B cell (primary cell): ENCODE measurements at regions not wholly inside any gene's neighbourhood (a gene's known extent, or its start where the extent isn't known, plus 50 kb on each side); places are given as distances from the start of the nearest gene placed in this dataset.

Experiments
- ATAC-seq: fragments of 200-7000 bp; cut with Tn5 transposase; one replicate; pipeline ENCODE4 v1.10.0; 2021; ENCODE audit warnings: low read depth, mild to moderate bottlenecking, moderate number of reproducible peaks, moderate library complexity
- CTCF ChIA-PET: fragments of 350-600 bp; sonication (Branson Sonifier 250); formaldehyde crosslinking; loops from one replicate; lab custom pipeline; 2021; ENCODE audit warnings: antibody characterized with exemption, inconsistent platforms; lab: Charles Lee
- POLR2A ChIA-PET: fragments of 350-600 bp; sonication (Branson Sonifier 250); formaldehyde crosslinking; loops from one replicate; lab custom pipeline; 2021; ENCODE audit warnings: antibody characterized with exemption; lab: Charles Lee
- DNase-seq: peaks from one replicate; pipeline ENCODE4 v3.0.0; 2013
- H2AFZ ChIP-seq: 2 replicates; pipeline ENCODE4 v1.6.1; 2012; ENCODE audit warnings: mild to moderate bottlenecking, low read depth, low read length; ENCODE audit not compliant: insufficient read depth, poor library complexity, severe bottlenecking
- H3K27ac ChIP-seq, 2 donors: 1 replicate in 1 of 2; 2 replicates in 1 of 2; pipeline ENCODE4 v1.5.1; 2012 to 2013; ENCODE audit warnings: low read length in 2 of 2, mild to moderate bottlenecking in 2 of 2, moderate library complexity in 1 of 2
- H3K27me3 ChIP-seq, 4 experiments: fragments of 200-600 bp in 1 of 4; sonication (generic) in 1 of 4; replicated peaks in 1 of 4; 1 replicate in 2 of 4; 2 replicates in 2 of 4; pipeline versions ENCODE4 v1.6.1 to v1.7.0; 2013 to 2016; ENCODE audit warnings: low read length in 3 of 4, mild to moderate bottlenecking in 2 of 4, mixed read lengths in 1 of 4, moderate library complexity in 1 of 4; ENCODE audit not compliant: insufficient read depth in 4 of 4, control insufficient read depth in 3 of 4; ENCODE audit errors: control extremely low read depth in 1 of 4
- H3K36me3 ChIP-seq, 2 experiments: replicated peaks in 1 of 2; 1 replicate in 1 of 2; 2 replicates in 1 of 2; pipeline versions ENCODE4 v1.6.1 to v1.7.1; 2013; ENCODE audit warnings: low read length in 1 of 2; ENCODE audit not compliant: insufficient read depth in 2 of 2, control insufficient read depth in 1 of 2; ENCODE audit errors: control extremely low read depth in 1 of 2, extremely low read depth in 1 of 2
- H3K4me1 ChIP-seq, 2 donors: fragments of 200-600 bp in 1 of 2; sonication (generic) in 1 of 2; 1 replicate in 1 of 2; 2 replicates in 1 of 2; pipeline versions ENCODE4 v1.5.1 to v1.6.1; 2013 to 2017; ENCODE audit warnings: low read length in 2 of 2; ENCODE audit not compliant: control insufficient read depth in 2 of 2, insufficient read depth in 2 of 2
- H3K4me2 ChIP-seq: replicated peaks from 2 replicates; pipeline ENCODE3; 2012; ENCODE audit warnings: mild to moderate bottlenecking, low read depth, low read length; ENCODE audit not compliant: poor library complexity, severe bottlenecking
- H3K4me3 ChIP-seq, 5 experiments: fragments of 200-600 bp in 1 of 5; sonication (generic) in 1 of 5; 1 replicate in 3 of 5; 2 replicates in 2 of 5; pipeline versions ENCODE4 v1.5.1 to v1.7.0; 2011 to 2016; ENCODE audit warnings: low read length in 4 of 5, mild to moderate bottlenecking in 4 of 5, low read depth in 2 of 5, control low read depth in 1 of 5, moderate library complexity in 1 of 5; ENCODE audit not compliant: insufficient read depth in 1 of 5; ENCODE audit errors: control extremely low read depth in 1 of 5, extremely low read depth in 1 of 5
- H3K79me2 ChIP-seq: fragments of 200-600 bp; sonication (generic); one replicate; pipeline ENCODE4 v1.6.0; 2016; ENCODE audit warnings: low read length; ENCODE audit not compliant: control insufficient read depth, insufficient read depth
- H3K9ac ChIP-seq: fragments of 200-600 bp; sonication (generic); 2 replicates; pipeline ENCODE4 v1.6.1; 2017; ENCODE audit warnings: mild to moderate bottlenecking, low read length, moderate library complexity
- H3K9me3 ChIP-seq, 3 donors: one replicate each; pipeline versions ENCODE4 v1.6.1 to v1.7.1; 2013; ENCODE audit warnings: low read length in 2 of 3; ENCODE audit not compliant: control insufficient read depth in 2 of 3, insufficient read depth in 1 of 3; ENCODE audit errors: control extremely low read depth in 1 of 3
- H4K20me1 ChIP-seq: 2 replicates; pipeline ENCODE4 v1.6.0; 2012; ENCODE audit warnings: mild to moderate bottlenecking, low read length; ENCODE audit not compliant: insufficient read depth, control insufficient read depth, poor library complexity, severe bottlenecking
- H3K27ac Mint-ChIP-seq: one replicate; pipeline ENCODE4 v1.8.0; 2021; ENCODE audit warnings: mixed read lengths
- H3K27me3 Mint-ChIP-seq: one replicate; pipeline ENCODE4 v1.8.0; 2021; ENCODE audit warnings: mixed read lengths
- H3K4me1 Mint-ChIP-seq: one replicate; pipeline ENCODE4 v1.8.0; 2021; ENCODE audit warnings: mixed read lengths
- H3K4me3 Mint-ChIP-seq: one replicate; pipeline ENCODE4 v1.8.0; 2021; ENCODE audit warnings: mixed read lengths
- H3K9me3 Mint-ChIP-seq: one replicate; pipeline ENCODE4 v1.8.0; 2022; ENCODE audit warnings: mixed read lengths; ENCODE audit not compliant: insufficient read depth
- CTCF ChIP-seq: fragments of 200-600 bp; IDR thresholded peaks from one replicate; pipeline ENCODE4 v1.8.0; 2022; ENCODE audit warnings: antibody characterized with exemption, mild to moderate bottlenecking
- EZH2 ChIP-seq: IDR thresholded peaks from 2 replicates; pipeline ENCODE4 v1.6.1; 2012; ENCODE audit warnings: borderline replicate concordance, low read depth, mild to moderate bottlenecking, moderate library complexity, low read length; ENCODE audit not compliant: insufficient read depth, poor library complexity, severe bottlenecking
- WGBS: methylation state at CpG from one replicate; pipeline ENCODE4 v1.1.5; 2013; ENCODE audit warnings: missing lambda C conversion rate; ENCODE audit not compliant: insufficient coverage; 5-methylcytosine and 5-hydroxymethylcytosine counted together
- intact Hi-C: fragments of 100-400 bp; cut with micrococcal nuclease; formaldehyde crosslinking; loops from one replicate; pipeline ENCODE4 v1.10.0; 2022

- H3K4me1 Mint-ChIP-seq, result no peaks in the 10 kb centered on the region
- H3K27me3 ChIP-seq, result no peaks in the 10 kb centered on the region
- ATAC-seq (no peak), DNase-seq (no peak)
- no peaks in the 10 kb centered on the region for H4K20me1 ChIP-seq
- H2AFZ ChIP-seq, result no peak overlapping the region
- H3K9ac ChIP-seq, result no peak overlapping the region
- no peaks in the 10 kb centered on the region for H3K27me3 Mint-ChIP-seq
- H3K27ac ChIP-seq, result no peak overlapping the region
- no peak overlapping the region for H3K4me2 ChIP-seq
- no peaks in the 10 kb centered on the region for H3K4me1 ChIP-seq
- TF ChIP-seq CTCF (no peak), EZH2 (no peak)
- H3K4me3 Mint-ChIP-seq, result no peak overlapping the region
- no peaks in the 10 kb centered on the region for H3K9me3 ChIP-seq
- H3K27ac Mint-ChIP-seq, result no peak overlapping the region
- no peak overlapping the region for H3K4me3 ChIP-seq
- CTCF ChIA-PET, result no interaction called here
- no peaks in the 10 kb centered on the region for H3K36me3 ChIP-seq
- no peaks in the 10 kb centered on the region for H3K9me3 Mint-ChIP-seq
- intact Hi-C loops, result no loop called here
- 97% methylated on average over 10 of the region's 13 CpGs for WGBS
- POLR2A ChIA-PET, result no interaction called here
- H3K79me2 ChIP-seq, result no peaks in the 10 kb centered on the region
Observed at GRCh38 chr7:68676813-68677535, 921.3 kb upstream of the AUTS2 start.

GRCh38 chr7:68678196-68678595 is 920.1 kb upstream of the AUTS2 start:
- no peak overlapping the region for H3K9ac ChIP-seq
- H3K4me3 ChIP-seq, result no peak overlapping the region
- no peaks in the 10 kb centered on the region for H3K9me3 Mint-ChIP-seq
- H3K4me1 Mint-ChIP-seq, result no peaks in the 10 kb centered on the region
- no peak overlapping the region for H3K27ac ChIP-seq
- no peaks in the 10 kb centered on the region for H3K4me1 ChIP-seq
- ATAC-seq (no peak), DNase-seq (no peak)
- H4K20me1 ChIP-seq, result no peaks in the 10 kb centered on the region
- H3K4me3 Mint-ChIP-seq, result no peak overlapping the region
- TF ChIP-seq EZH2, result no peak
- TF ChIP-seq CTCF, result no peak
- no peaks in the 10 kb centered on the region for H3K27me3 ChIP-seq
- ChIA-PET POLR2A (no interaction called here), CTCF (no interaction called here)
- H3K9me3 ChIP-seq, result peaks cover 0 to 2% (median 0%) of the 10 kb centered on the region in 3 donors
- H3K36me3 ChIP-seq, result no peaks in the 10 kb centered on the region
- no peak overlapping the region for H3K27ac Mint-ChIP-seq
- WGBS, result 49% methylated on average over 3 of the region's 4 CpGs
- intact Hi-C loops, result no loop called here
- no peak overlapping the region for H3K4me2 ChIP-seq
- H3K27me3 Mint-ChIP-seq, result no peaks in the 10 kb centered on the region
- H3K79me2 ChIP-seq, result no peaks in the 10 kb centered on the region
- no peak overlapping the region for H2AFZ ChIP-seq
